ENCODE measurements at regions not wholly inside any gene's neighbourhood (a gene's known extent, or its start where the extent isn't known, plus 50 kb on each side); places are given as distances from the start of the nearest gene placed in this dataset.

DNA sequence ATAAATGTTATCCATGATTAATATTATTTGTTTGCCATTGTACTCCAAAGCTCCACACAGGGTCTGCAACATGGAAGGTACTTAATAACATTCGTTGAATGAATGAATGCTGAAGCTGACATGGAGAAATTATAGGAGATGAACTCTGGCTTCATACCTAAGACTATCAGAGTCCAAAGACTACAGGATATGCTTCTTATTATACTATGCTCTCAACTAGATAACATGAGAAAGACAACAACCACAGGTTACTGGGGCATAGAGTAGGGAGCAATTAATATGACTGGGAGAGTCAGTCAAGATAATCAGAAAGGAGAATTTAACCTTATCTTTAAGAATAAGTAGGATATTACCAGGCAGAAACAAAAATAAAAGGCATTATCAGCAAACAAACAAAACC, 236.3 kb upstream of the SOX5 start:
- H3K4me3 ChIP-seq: no peak overlapping the region
- no peaks in the 10 kb centered on the region for H3K36me3 ChIP-seq
- DNase-seq: no peak
- TF ChIP-seq, protein P1, sequence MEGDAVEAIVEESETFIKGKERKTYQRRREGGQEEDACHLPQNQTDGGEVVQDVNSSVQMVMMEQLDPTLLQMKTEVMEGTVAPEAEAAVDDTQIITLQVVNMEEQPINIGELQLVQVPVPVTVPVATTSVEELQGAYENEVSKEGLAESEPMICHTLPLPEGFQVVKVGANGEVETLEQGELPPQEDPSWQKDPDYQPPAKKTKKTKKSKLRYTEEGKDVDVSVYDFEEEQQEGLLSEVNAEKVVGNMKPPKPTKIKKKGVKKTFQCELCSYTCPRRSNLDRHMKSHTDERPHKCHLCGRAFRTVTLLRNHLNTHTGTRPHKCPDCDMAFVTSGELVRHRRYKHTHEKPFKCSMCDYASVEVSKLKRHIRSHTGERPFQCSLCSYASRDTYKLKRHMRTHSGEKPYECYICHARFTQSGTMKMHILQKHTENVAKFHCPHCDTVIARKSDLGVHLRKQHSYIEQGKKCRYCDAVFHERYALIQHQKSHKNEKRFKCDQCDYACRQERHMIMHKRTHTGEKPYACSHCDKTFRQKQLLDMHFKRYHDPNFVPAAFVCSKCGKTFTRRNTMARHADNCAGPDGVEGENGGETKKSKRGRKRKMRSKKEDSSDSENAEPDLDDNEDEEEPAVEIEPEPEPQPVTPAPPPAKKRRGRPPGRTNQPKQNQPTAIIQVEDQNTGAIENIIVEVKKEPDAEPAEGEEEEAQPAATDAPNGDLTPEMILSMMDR (IDR thresholded peaks at IDR 0.05): no peak
- no peaks in the 10 kb centered on the region for H3K27me3 ChIP-seq
- no peaks in the 10 kb centered on the region for H3K4me1 ChIP-seq
- no peaks in the 10 kb centered on the region for H3K9me3 ChIP-seq
- intact Hi-C loops (cut with DNase I; ENCODE audit: low total_unique reads): no loop called here
- H3K27ac ChIP-seq: no peak overlapping the region

DNA sequence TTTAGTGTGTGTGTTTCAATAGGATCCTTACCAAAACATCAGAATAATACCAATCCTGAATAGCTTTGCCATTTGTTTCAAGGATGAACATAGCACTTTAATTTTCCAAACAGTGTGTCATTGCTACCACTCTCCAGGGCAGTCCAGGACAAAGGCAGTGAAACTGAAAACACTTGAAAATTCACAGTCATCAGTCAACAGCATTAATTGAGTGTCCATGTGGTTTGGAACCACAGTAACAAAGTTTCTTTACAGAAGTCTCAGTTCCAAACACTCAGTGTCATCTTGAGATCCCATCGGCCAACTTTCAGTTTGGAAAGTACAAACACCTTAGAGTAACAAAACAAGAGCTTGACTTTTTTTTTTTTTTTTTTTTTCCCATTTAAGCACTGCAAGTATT, 228.4 kb upstream of the SOX5 start:
- TF ChIP-seq, protein P1 (IDR thresholded peaks at IDR 0.05): no peak
- H3K4me3 ChIP-seq: no peak overlapping the region
- H3K27ac ChIP-seq: no peak overlapping the region
- H3K27me3 ChIP-seq: no peaks in the 10 kb centered on the region
- no peaks in the 10 kb centered on the region for H3K36me3 ChIP-seq
- intact Hi-C loops (cut with DNase I; ENCODE audit: low total_unique reads): no loop called here
- no peak for DNase-seq
- no peaks in the 10 kb centered on the region for H3K9me3 ChIP-seq
- H3K4me1 ChIP-seq: peaks cover 0 to 11% (median 0%) of the 10 kb centered on the region in 4 donors

- no peak for DNase-seq
- no peak overlapping the region for H3K4me3 ChIP-seq
- no peaks in the 10 kb centered on the region for H3K9me3 ChIP-seq
- no peaks in the 10 kb centered on the region for H3K36me3 ChIP-seq
- intact Hi-C loops (cut with DNase I; ENCODE audit: low total_unique reads): no loop called here
- peaks cover 0 to 11% (median 0%) of the 10 kb centered on the region in 4 donors for H3K4me1 ChIP-seq
- H3K27ac ChIP-seq: no peak overlapping the region
- TF ChIP-seq, protein P1 (IDR thresholded peaks at IDR 0.05): no peak
- no peaks in the 10 kb centered on the region for H3K27me3 ChIP-seq
These were observed 226.5 kb upstream of the SOX5 start for GRCh38 chr12:24175929-24176328.

GRCh38 chr12:24175284-24175683, 225.8 kb upstream of the SOX5 start:
- TF ChIP-seq, protein P1 (IDR thresholded peaks at IDR 0.05): no peak
- Histone ChIP-seq H3K4me3 (no peak overlapping the region), H3K27me3 (no peaks in the 10 kb centered on the region), H3K27ac (no peak overlapping the region), H3K4me1 (peaks cover 0 to 11% (median 0%) of the 10 kb centered on the region in 4 donors), H3K36me3 (no peaks in the 10 kb centered on the region), H3K9me3 (no peaks in the 10 kb centered on the region)
- intact Hi-C loops (cut with DNase I; ENCODE audit: low total_unique reads): no loop called here
- no peak for DNase-seq

- no peaks in the 10 kb centered on the region for H3K9me3 ChIP-seq
- intact Hi-C loops (cut with DNase I; ENCODE audit: low total_unique reads): no loop called here
- no peaks in the 10 kb centered on the region for H3K36me3 ChIP-seq
- peaks cover 0 to 3% (median 0%) of the 10 kb centered on the region in 4 donors for H3K4me1 ChIP-seq
- DNase-seq: no peak
- TF ChIP-seq, protein P1 (IDR thresholded peaks at IDR 0.05): no peak
- H3K4me3 ChIP-seq: no peak overlapping the region
- H3K27ac ChIP-seq: no peak overlapping the region
- H3K27me3 ChIP-seq: no peaks in the 10 kb centered on the region
These were observed 223.6 kb upstream of the SOX5 start for GRCh38 chr12:24173067-24173466.

DNA sequence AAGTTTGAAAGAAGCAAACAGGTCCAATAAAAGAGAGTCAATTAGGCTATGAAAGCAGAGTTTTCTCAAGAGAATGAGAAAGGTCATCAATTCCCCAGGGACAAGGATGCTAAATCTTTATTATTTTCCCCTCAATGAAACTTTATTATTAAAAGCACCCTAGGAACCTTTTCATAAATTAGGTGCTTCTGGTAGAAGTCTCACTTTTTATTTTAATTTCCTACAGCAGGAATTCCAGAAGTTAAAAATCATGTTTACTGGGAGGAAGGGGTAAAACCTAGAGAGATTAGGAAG, 223.2 kb upstream of the SOX5 start:
- intact Hi-C loops (cut with DNase I; ENCODE audit: low total_unique reads): no loop called here
- TF ChIP-seq, protein P1 (IDR thresholded peaks at IDR 0.05): no peak
- Histone ChIP-seq H3K4me3 (no peak overlapping the region), H3K27ac (no peak overlapping the region), H3K27me3 (no peaks in the 10 kb centered on the region), H3K9me3 (no peaks in the 10 kb centered on the region), H3K4me1 (no peaks in the 10 kb centered on the region), H3K36me3 (no peaks in the 10 kb centered on the region)
- no peak for DNase-seq
